ENCODE measurements at regions not wholly inside any gene's neighbourhood (a gene's known extent, or its start where the extent isn't known, plus 50 kb on each side); places are given as distances from the start of the nearest gene placed in this dataset.

GRCh38 chr2:183623227-183623626 lies 499.0 kb downstream of the NUP35 start:
- no peaks in the 10 kb centered on the region for H3K36me3 ChIP-seq (replicated peaks in 1 of 2; ENCODE audit: control insufficient read depth in 1 of 2, insufficient read depth in 2 of 2, low read length in 1 of 2)
- no peaks in the 10 kb centered on the region for H3K4me1 ChIP-seq (ENCODE audit: control insufficient read depth in 1 of 2, insufficient read depth in 2 of 2, low read depth in 1 of 2, low read length in 1 of 2)
- no peaks in the 10 kb centered on the region for H3K9me3 ChIP-seq
- ChIA-PET POLR2A (no interaction called here), CTCF (interaction anchor here (1.5 kb wide), 1 partner anchor 14 kb away, joined by 3 read pairs; no protein-coding TSS in a partner anchor)
- no peak for TF ChIP-seq GATA2 (CRISPR knock-in tag; IDR thresholded peaks at IDR 0.05)
- TF ChIP-seq MXI1 (IDR thresholded peaks at IDR 0.05; ENCODE audit: low read depth, low read length) = no peak
- no peak for TF ChIP-seq POLR2AphosphoS5 (IDR thresholded peaks at IDR 0.05; ENCODE audit: low read depth, low read length)
- TF ChIP-seq IRF3 (IDR thresholded peaks at IDR 0.05; ENCODE audit: low read depth, low read length) = no peak
- TF ChIP-seq PBX3 (IDR thresholded peaks at IDR 0.05) = no peak
- TF ChIP-seq EP300 (IDR thresholded peaks at IDR 0.05; ENCODE audit: borderline replicate concordance in 1 of 2, low read depth in 1 of 2, low read length in 1 of 2) = no peak
- no peak for TF ChIP-seq MEF2A (IDR thresholded peaks at IDR 0.05; ENCODE audit: borderline replicate concordance, low read depth)
- no peak for TF ChIP-seq YY1 (IDR thresholded peaks at IDR 0.05; ENCODE audit: low read depth)
- TF ChIP-seq MAX (IDR thresholded peaks at IDR 0.05; ENCODE audit: low read depth) = no peak
- no peak for TF ChIP-seq FOXM1 (IDR thresholded peaks at IDR 0.05; ENCODE audit: low read depth)
- TF ChIP-seq RXRA (IDR thresholded peaks at IDR 0.05; ENCODE audit: borderline replicate concordance, low read depth) = no peak
- no peak for TF ChIP-seq CHD2 (IDR thresholded peaks at IDR 0.05; ENCODE audit: low read length, partially characterized antibody)
- no peak for TF ChIP-seq REST (IDR thresholded peaks at IDR 0.05; ENCODE audit: low read depth, low read length)
- TF ChIP-seq TAF1 (IDR thresholded peaks at IDR 0.05; ENCODE audit: borderline replicate concordance, low read depth, low read length) = no peak
- no peak for TF ChIP-seq TEAD4 (IDR thresholded peaks at IDR 0.05; ENCODE audit: borderline replicate concordance, insufficient read depth)
- TF ChIP-seq RCOR1 (IDR thresholded peaks at IDR 0.05; ENCODE audit: low read length) = no peak
- TF ChIP-seq ELF1 (IDR thresholded peaks at IDR 0.05) = no peak
- H3F3A ChIP-seq (replicated peaks; ENCODE audit: insufficient read depth) = no peaks in the 10 kb centered on the region
- no peaks in the 10 kb centered on the region for H3K79me2 ChIP-seq (ENCODE audit: insufficient read depth)
- WGBS (ENCODE audit: low lambda C conversion rate) = 21% methylated on average over 1 of the region's 1 CpG
- H3K4me2 ChIP-seq = no peak overlapping the region
- no peak overlapping the region for H2AFZ ChIP-seq (ENCODE audit: low read depth)
- H3K9me2 ChIP-seq = no peaks in the 10 kb centered on the region
- H3K27ac ChIP-seq (ENCODE audit: low read depth in 2 of 2, low read length in 1 of 2) = no peak overlapping the region
- H4K20me1 ChIP-seq (ENCODE audit: insufficient read depth) = no peaks in the 10 kb centered on the region
- no peak for DNase-seq
- H3K4me3 ChIP-seq (ENCODE audit: low read depth in 2 of 2, low read length in 1 of 2) = no peak overlapping the region
- no peaks in the 10 kb centered on the region for H3K27me3 ChIP-seq (ENCODE audit: insufficient read depth)
- H3K9ac ChIP-seq = no peak overlapping the region

Data from SK-N-SH (cell line).